ENCODE measurements at regions not wholly inside any gene's neighbourhood (a gene's known extent, or its start where the extent isn't known, plus 50 kb on each side); places are given as distances from the start of the nearest gene placed in this dataset.

DNA sequence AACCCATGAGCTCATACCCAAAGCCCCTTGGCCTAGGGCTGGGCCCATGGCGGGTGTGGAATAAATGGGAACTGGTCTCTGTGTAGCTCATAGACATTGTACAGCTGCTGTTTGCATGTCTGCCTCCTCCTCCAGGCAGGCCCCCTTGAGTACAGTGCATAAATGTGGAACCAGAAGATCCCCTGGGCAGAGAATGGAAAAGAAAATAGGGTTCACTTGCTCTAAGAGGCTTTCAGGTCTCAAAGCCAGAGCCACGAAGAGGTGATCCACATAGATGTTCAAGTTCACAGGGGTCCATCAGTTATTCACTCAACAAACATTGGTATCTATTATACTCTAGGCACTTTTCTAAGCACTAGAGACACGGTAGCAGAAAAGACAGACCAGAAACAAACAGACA lies 79.2 kb upstream of the CACNA1A start:
- TF ChIP-seq EZH2 (IDR thresholded peaks at IDR 0.05; ENCODE audit: insufficient read depth, poor library complexity, severe bottlenecking) (no peak), EZH2phosphoT487 (IDR thresholded peaks at IDR 0.05; ENCODE audit: insufficient read depth, low read depth) (no peak)
